Cerebellar nuclear complex (tissue), 1 donor: ENCODE measurements at regions not wholly inside any gene's neighbourhood (a gene's known extent, or its start where the extent isn't known, plus 50 kb on each side); places are given as distances from the start of the nearest gene placed in this dataset.

Experiments
- DNase-seq, 2 experiments: peaks; one replicate each; lab custom pipeline; 2025; lab: John Stamatoyannopoulos, UW

GRCh38 chr2:176502619-176503018, 233.4 kb downstream of the MTX2 start:
- DNase-seq: no peak

GRCh38 chr2:176503776-176504175, 234.5 kb downstream of the MTX2 start:
- no peak for DNase-seq

GRCh38 chr2:176504440-176504839, 235.2 kb downstream of the MTX2 start:
- no peak for DNase-seq

- no peak for DNase-seq
Measured at GRCh38 chr2:176507786-176508185, 238.5 kb downstream of the MTX2 start.

- no peak for DNase-seq
Measured at GRCh38 chr2:176508374-176508773, 239.1 kb downstream of the MTX2 start.

GRCh38 chr2:176508984-176509740, 239.9 kb downstream of the MTX2 start:
- no peak for DNase-seq

GRCh38 chr2:176514276-176514675, 245.0 kb downstream of the MTX2 start:
- no peak for DNase-seq

GRCh38 chr2:176514805-176515500, 245.7 kb downstream of the MTX2 start:
- no peak for DNase-seq

GRCh38 chr2:176516051-176516602, 246.9 kb downstream of the MTX2 start:
- no peak for DNase-seq

GRCh38 chr2:176518823-176519222, 249.6 kb downstream of the MTX2 start:
- no peak for DNase-seq

- no peak for DNase-seq
Measured at GRCh38 chr2:176521878-176522670, 252.8 kb downstream of the MTX2 start.

GRCh38 chr2:176525086-176525485, 255.8 kb downstream of the MTX2 start:
- no peak for DNase-seq

- DNase-seq: no peak
Measured at GRCh38 chr2:176526995-176527901, 258.0 kb downstream of the MTX2 start.

- no peak for DNase-seq
Measured at GRCh38 chr2:176531608-176532007, 262.4 kb downstream of the MTX2 start.

- no peak for DNase-seq
Measured at GRCh38 chr2:176533505-176534193, 264.4 kb downstream of the MTX2 start.

- DNase-seq: no peak
Measured at GRCh38 chr2:176534798-176535466, 265.7 kb downstream of the MTX2 start.

GRCh38 chr2:176535467-176536113, 266.3 kb downstream of the MTX2 start:
- DNase-seq: no peak

GRCh38 chr2:176536439-176537133, 267.3 kb downstream of the MTX2 start:
- no peak for DNase-seq

- no peak for DNase-seq
Measured at GRCh38 chr2:176537932-176538331, 268.7 kb downstream of the MTX2 start.
